NCI-H526 (cell line): ENCODE measurements at regions not wholly inside any gene's neighbourhood (a gene's known extent, or its start where the extent isn't known, plus 50 kb on each side); places are given as distances from the start of the nearest gene placed in this dataset.
"Not testable (repeated sequence)": the region's sequence is repeated elsewhere in the genome, so short reads cannot be mapped to it uniquely, and the experiment has no call there.

Experiments used
- DNase-seq, 2 experiments: peaks; one replicate each; lab custom pipeline; 2025; lab: John Stamatoyannopoulos, UW

- no peak for DNase-seq
Observed at GRCh38 chr2:65952966-65953761, 481.8 kb upstream of the MEIS1 start.

DNA sequence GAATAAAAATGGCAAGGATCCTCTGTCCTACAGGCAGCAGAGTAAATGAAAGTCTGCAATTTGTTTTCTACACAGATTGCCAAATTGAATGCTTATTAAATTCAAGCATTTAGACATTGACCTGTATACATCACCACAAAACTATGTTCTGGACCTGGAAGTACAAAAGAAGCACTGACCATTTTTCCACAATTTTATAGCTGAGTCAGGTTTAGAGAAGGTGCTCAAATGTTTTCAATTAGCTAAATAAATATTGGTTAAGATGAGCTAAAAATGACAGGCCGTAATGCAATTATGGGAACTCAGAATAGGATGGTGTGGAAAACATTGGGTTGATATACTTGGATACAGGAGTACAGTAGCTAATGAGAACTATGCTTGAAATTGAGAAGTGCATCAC is 490.7 kb upstream of the MEIS1 start:
- DNase-seq: no peak

DNA sequence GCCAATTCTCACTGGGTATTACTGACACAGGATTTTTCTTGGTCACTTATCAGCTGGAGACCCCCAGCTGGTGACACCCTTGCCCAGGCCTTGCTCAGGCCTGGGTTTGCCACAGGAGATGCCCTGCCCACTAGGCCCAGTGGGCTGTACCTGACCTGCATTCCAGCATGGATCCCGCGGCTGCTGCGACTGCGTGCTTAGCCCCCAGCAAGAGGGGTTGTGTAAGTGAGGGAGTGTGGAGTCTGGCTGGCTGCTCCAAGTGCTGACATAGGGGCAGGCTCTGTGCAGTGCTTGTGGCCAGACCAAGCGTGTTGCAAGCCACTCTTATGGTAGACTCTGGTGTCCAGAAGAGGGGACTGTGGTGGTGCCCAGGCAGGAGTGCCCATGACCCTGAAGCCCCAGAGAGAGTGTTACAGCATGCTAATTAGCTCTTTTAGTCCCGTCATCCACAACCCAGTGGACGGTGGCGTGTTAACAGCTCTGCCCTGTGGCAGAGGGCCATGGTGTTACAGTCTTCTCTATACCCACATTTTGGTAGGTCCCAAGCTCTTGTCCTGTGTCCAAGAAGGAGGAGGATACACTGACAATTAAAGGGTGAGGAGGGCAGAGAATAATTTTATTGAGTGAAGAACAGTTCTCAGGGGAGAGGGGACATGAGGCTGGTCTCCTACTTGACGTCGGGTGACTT is 491.7 kb upstream of the MEIS1 start:
- no peak for DNase-seq

DNA sequence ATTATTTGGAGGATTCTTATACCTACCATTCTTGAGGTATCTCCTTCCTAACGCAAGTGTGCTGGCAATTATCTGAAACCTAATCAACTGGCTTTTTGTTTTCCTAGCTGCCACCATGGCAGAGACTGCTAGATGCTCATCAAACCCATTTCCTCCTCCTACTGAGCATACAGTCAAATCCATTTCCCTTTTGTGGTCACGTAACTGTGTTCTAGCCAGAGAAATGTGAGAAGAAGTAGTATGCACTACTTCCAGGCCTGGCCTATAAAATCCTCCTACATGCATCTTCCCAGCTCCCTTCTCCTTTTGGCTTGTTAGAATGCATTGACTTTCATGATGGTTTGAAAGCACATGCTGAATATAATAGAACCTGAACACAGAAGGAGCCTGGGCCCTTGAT is 494.1 kb upstream of the MEIS1 start:
- DNase-seq: no peak

DNA sequence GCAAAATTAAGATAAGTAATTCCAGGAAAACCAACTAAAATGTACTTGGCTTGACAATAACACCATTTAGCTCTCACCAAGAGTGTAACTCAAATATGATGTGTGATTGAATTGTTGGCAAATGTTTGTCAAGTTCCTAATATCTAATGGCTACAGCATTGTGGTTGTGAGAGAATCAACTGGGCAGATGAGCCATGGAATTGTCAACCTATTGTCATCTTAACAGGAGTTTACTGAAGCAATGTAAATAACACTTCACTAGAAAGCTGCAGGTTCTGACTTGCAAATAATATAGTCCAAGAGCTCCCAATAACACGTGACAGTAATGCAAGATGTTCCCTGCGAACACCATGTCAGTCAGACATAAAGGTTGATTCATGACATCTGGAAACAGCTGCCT is 495.2 kb upstream of the MEIS1 start:
- DNase-seq: peak in 1 of 2 experiments; percentile 15

- DNase-seq: no peak
Observed at GRCh38 chr2:65937379-65938160, 497.4 kb upstream of the MEIS1 start.

GRCh38 chr2:65934992-65935629 is 499.8 kb upstream of the MEIS1 start:
- DNase-seq: no peak

DNA sequence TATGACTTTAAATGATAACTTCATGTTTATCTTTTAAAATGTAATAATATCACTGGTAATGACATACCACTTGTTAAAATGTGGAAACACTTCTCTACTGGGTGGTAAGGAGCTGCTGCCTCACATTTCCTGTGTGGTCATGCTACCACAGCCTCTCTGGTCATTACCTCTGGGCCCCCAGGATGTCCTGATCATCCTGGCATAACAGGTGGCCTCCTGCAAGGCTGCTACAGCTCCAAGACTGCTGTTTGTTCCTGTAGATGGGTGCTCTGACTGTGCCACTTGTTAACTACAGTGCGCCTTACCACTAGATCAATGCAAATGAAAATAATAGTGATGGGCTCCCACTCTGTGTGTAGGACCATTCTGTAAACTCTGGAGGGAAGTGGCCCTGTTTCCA is 500.2 kb upstream of the SPRED2 start:
- no peak for DNase-seq

DNA sequence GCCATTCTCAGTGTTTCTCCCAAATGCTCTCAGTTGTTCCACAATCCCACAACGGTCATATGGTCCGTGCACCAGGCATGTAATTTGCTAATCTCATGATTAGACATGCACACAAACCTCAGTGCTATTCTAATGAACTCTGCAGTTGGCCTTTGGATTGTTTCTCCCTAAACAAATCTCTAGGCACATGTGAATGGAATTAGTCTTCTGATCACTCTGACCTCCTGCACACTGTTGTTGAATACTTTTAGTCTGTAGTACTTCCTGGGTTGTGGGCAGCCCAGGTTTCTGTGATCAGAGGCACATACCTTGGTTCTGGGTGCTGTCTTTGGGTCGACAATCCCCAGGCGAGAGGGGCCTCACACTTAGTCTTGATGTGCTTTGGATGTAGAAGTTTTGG is 498.7 kb upstream of the SPRED2 start:
- DNase-seq: peak in 1 of 2 experiments; percentile 7

DNA sequence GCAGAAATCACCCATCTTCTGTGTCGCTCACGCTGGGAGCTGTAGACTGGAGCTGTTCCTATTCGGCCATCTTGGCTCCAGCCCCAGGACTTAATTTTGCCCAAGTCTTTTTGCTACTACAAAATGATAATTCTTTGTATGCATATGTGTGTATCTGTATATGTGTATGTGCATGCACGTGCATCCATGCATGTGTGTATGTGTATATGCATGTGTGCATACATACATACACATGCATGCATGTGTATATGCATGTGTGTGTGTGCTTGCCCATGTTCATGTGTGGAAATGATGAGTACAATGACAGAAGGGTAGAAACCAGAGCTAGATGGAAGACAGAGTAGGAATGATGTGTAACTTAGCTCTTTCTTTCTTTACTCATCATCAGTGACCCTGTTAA is 497.9 kb upstream of the SPRED2 start:
- DNase-seq: no peak

DNA sequence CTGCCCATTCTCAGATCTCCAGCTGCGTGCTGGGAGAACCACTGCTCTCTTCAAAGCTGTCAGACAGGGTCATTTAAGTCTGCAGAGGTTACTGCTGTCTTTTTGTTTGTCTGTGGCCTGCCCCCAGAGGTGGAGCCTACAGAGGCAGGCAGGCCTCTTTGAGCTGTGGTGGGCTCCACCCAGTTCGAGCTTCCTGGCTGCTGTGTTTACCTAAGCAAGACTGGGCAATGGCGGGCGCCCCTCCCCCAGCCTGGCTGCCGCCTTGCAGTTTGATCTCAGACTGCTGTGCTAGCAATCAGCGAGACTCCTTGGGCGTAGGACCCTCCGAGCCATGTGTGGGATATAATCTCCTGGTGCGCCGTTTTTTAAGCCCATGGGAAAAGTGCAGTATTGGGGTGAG is 497.3 kb upstream of the SPRED2 start:
- DNase-seq: not testable (repeated sequence)

DNA sequence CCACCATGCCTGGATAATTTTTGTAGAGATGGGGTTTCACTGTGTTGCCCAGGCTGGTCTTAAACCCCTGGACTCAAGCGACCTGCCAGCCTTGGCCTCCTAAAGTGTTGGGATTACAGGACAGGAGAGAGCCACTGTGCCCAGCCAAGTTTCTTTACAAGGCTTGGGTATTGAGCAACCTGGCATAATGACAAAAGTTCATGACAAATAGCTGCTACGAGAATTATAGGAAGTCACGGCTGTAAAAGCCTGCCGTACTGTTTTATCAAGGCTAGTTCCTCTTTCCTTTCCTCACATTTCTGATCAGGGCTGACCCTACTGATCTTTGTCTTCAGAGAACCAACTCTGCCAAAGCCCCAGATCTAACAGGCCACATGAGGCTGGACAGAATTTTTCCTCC is 490.4 kb upstream of the SPRED2 start:
- no peak for DNase-seq

GRCh38 chr2:65922030-65922429 is 489.6 kb upstream of the SPRED2 start:
- DNase-seq: no peak

DNA sequence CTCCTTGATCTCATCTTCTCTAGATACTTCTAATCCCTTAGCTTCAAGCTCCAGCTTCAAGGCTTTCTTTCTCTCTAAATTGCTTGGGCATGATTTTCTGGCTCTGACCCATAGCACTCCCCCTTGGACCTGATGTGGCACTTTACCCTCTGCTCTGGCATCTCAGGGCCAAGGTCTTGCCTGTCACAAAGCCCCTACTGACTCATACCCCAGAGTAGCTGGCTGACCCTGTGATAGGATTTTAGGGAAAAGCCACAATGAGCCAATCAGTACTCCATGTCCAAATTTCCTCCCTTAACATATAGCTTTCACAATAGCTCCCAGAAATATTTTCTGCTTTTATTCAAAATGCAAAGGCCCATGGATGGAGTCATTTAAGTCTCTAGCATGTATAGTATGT is 488.7 kb upstream of the SPRED2 start:
- no peak for DNase-seq

- no peak for DNase-seq
Observed at GRCh38 chr2:65920659-65921058, 488.3 kb upstream of the SPRED2 start.

DNA sequence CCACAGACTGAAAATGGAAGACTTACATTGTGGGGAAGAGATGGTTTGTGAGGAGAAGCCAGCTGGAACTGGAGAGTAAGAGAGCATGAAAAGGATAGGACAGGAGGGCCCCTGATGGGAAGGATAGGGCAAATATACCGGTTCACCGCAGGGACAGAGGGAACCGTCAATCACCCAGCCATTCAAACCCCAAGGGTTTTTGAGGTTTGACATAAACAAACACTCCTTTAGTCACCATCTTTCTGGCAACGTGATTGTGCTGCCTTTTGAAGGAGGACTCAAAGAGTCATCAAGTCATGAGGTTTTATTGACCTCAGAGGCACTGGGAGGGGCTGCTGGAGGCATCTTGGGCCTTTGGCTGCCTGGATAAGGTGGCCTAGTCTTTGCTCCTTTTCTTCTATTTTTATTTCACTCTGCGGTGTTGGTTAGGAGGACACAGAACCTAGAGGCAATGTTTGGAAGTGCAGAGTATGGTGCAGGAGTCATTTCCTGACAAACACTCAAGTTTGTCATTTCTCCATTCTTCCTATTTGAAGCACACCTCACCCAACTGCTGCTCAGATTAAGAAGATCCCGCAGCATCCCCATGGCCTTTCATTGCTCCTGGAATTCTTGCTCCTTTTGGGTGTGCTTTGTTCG is 487.3 kb upstream of the SPRED2 start:
- DNase-seq: no peak

GRCh38 chr2:65918760-65919187 is 486.4 kb upstream of the SPRED2 start:
- peak in 1 of 2 experiments; percentile 13 for DNase-seq

GRCh38 chr2:65917986-65918385 is 485.6 kb upstream of the SPRED2 start:
- no peak for DNase-seq

- no peak for DNase-seq
Observed at GRCh38 chr2:65916785-65917295, 484.4 kb upstream of the SPRED2 start.

GRCh38 chr2:65916177-65916576 is 483.8 kb upstream of the SPRED2 start:
- DNase-seq: no peak

DNA sequence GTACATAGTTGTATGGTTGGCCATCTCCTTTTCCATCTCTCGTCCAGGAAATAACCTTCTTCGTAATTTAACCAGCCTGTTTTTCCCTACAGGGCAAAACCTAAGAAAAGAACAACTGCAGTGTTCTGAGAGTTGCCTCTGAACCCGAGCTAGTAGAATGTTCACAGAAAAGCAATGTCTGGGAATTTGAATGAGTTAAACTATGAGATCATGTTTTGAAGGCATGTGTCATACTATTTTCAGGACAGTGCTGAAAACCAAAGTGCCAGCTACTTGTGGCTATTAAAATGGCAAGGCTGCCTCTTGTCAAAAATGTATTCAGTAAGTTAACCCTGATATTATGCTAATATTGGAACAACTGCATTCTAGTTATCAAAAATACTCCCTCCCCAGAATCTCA is 482.9 kb upstream of the SPRED2 start:
- DNase-seq: no peak
